ENCODE measurements at regions not wholly inside any gene's neighbourhood (a gene's known extent, or its start where the extent isn't known, plus 50 kb on each side); places are given as distances from the start of the nearest gene placed in this dataset.

DNA sequence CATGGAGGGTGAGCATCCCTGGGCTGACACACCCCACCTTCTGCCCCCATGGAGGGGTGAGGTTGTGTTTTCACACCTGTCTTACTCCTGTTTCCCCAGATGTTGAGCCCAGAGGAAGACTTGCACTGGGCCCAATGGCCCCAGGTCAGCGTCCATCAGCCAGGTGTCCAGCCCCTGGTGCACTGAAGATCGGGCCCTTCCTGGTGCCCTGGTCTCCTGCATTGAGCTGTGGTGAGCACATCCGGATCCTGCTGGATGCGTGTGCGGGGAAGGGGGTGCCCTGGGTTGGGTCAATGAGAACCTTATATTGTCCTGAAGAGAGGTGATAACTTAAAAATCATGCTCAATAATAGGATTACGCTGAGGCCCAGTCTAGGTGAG lies 227.3 kb downstream of the SNRPN start:
- no peak overlapping the region for H3K9ac ChIP-seq (replicated peaks in 1 of 4; ENCODE audit: extremely low read depth in 1 of 4, low read depth in 3 of 4, low read length in 3 of 4)
- H3K14ac ChIP-seq (ENCODE audit: insufficient read length) = no peak overlapping the region
- ChIA-PET POLR2A (ENCODE audit: partially characterized antibody) (no interaction called here), CTCF (ENCODE audit: partially characterized antibody) (interaction anchor here (0.8 kb wide), 1 partner anchor 91 kb away, joined by 3 read pairs; no protein-coding TSS in a partner anchor)
- H3K4ac ChIP-seq (replicated peaks; ENCODE audit: insufficient read length, low read depth, low read length) = no peak overlapping the region
- peaks cover 72 to 96% of the 10 kb centered on the region in 2 experiments for H3K9me3 ChIP-seq (ENCODE audit: insufficient read depth in 2 of 2, low read depth in 1 of 2, low read length in 1 of 2)
- H3K4me1 ChIP-seq (replicated peaks in 1 of 4; ENCODE audit: control insufficient read depth in 3 of 4, insufficient read depth in 4 of 4, low read length in 3 of 4) = no peaks in the 10 kb centered on the region
- FAIRE-seq (no peak), DNase-seq (ENCODE audit: low read depth in 1 of 2, low spot score in 2 of 2) (no peak)
- H3K79me2 ChIP-seq (ENCODE audit: control insufficient read depth in 1 of 2, insufficient read depth in 2 of 2, low read length in 2 of 2) = no peaks in the 10 kb centered on the region
- no peaks in the 10 kb centered on the region for H3K36me3 ChIP-seq (ENCODE audit: control insufficient read depth in 2 of 4, insufficient read depth in 4 of 4, low read length in 3 of 4)
- no peaks in the 10 kb centered on the region for H3K23me2 ChIP-seq (ENCODE audit: low read depth, low read length)
- H3K4me3 ChIP-seq (ENCODE audit: extremely low read depth in 1 of 4, insufficient read depth in 2 of 4, low read depth in 3 of 4, low read length in 4 of 4) = no peak overlapping the region
- no peak overlapping the region for H2AFZ ChIP-seq (ENCODE audit: low read length)
- no peak overlapping the region for H2BK15ac ChIP-seq (ENCODE audit: low read length)
- no peak overlapping the region for H3K23ac ChIP-seq (ENCODE audit: insufficient read length)
- no peak overlapping the region for H2BK5ac ChIP-seq (ENCODE audit: low read depth, low read length)
- H4K20me1 ChIP-seq (replicated peaks in 1 of 2; ENCODE audit: control insufficient read depth in 1 of 2, insufficient read depth in 2 of 2, low read length in 2 of 2) = no peaks in the 10 kb centered on the region
- no peak overlapping the region for H4K8ac ChIP-seq (ENCODE audit: extremely low read depth, insufficient read depth, low read length)
- H2BK120ac ChIP-seq (replicated peaks; ENCODE audit: low read depth, low read length) = no peak overlapping the region
- H4K5ac ChIP-seq (ENCODE audit: insufficient read length, low read depth, low read length) = no peak overlapping the region
- H3K56ac ChIP-seq (replicated peaks; ENCODE audit: insufficient read length, low read depth, low read length) = no peak overlapping the region
- no peaks in the 10 kb centered on the region for H3K27me3 ChIP-seq (replicated peaks in 1 of 4; ENCODE audit: control insufficient read depth in 3 of 4, extremely low read depth in 1 of 4, insufficient read depth in 3 of 4, low read length in 3 of 4)
- no peak overlapping the region for H3K27ac ChIP-seq (ENCODE audit: low read depth, low read length)
- H2BK20ac ChIP-seq (ENCODE audit: low read length) = no peak overlapping the region
- no peak overlapping the region for H3K18ac ChIP-seq (ENCODE audit: extremely low read depth, low read length)
- no peak overlapping the region for H2BK12ac ChIP-seq (ENCODE audit: low read depth, low read length)
- no peak overlapping the region for H3K4me2 ChIP-seq (ENCODE audit: insufficient read depth in 1 of 2, low read depth in 2 of 2, low read length in 2 of 2)
- no peak overlapping the region for H4K91ac ChIP-seq (replicated peaks; ENCODE audit: insufficient read length, low read length)
- 86% methylated on average over 6 of the region's 6 CpGs; no CpG with 5 or more reads in 1 of the 2 experiments for WGBS, 2 experiments (ENCODE audit: extremely low coverage in 1 of 2, insufficient coverage in 1 of 2, insufficient read length in 1 of 2, insufficient replicate concordance in 2 of 2, low coverage in 1 of 2, low lambda C conversion rate in 2 of 2, missing lambda C conversion rate in 1 of 2)
- no peaks in the 10 kb centered on the region for H3K79me1 ChIP-seq (ENCODE audit: low read depth, low read length)
- no peak overlapping the region for H2AK5ac ChIP-seq (ENCODE audit: low read depth, low read length)
- TF ChIP-seq SIX5 (IDR thresholded peaks at IDR 0.05; ENCODE audit: low read depth, low read length) (no peak), SAP30 (IDR thresholded peaks at IDR 0.05; ENCODE audit: insufficient read depth, insufficient replicate concordance, low read length) (no peak), JUN (IDR thresholded peaks at IDR 0.05; ENCODE audit: low read depth, low read length) (no peak), SP4 (IDR thresholded peaks at IDR 0.05; ENCODE audit: low read length) (no peak), RAD21 (IDR thresholded peaks at IDR 0.05 in 1 of 2, conservative IDR thresholded peaks at IDR 0.05 in 1 of 2; ENCODE audit: low read depth in 2 of 2, low read length in 2 of 2) (no peak), NANOG (IDR thresholded peaks at IDR 0.05; ENCODE audit: insufficient read depth, low read depth, low read length, poor library complexity, severe bottlenecking) (no peak), SUZ12 (IDR thresholded peaks at IDR 0.05; ENCODE audit: low read length) (no peak), CTBP2 (IDR thresholded peaks at IDR 0.05; ENCODE audit: borderline replicate concordance, insufficient read depth, insufficient read length, low read length) (no peak), RFX5 (IDR thresholded peaks at IDR 0.05; ENCODE audit: borderline replicate concordance, low read depth, low read length) (no peak), CHD2 (IDR thresholded peaks at IDR 0.05; ENCODE audit: low read length) (no peak), CBX8 (IDR thresholded peaks at IDR 0.05; ENCODE audit: borderline replicate concordance, low read depth, low read length) (no peak), SRF (IDR thresholded peaks at IDR 0.05; ENCODE audit: low read depth, low read length) (no peak)
